Stimulated activated CD4-positive, alpha-beta T cell treated with anti-CD3 and anti-CD28 coated beads, Interleukin-4, amount 100 ng/mL, for 24 hours (primary cell): ENCODE measurements at regions not wholly inside any gene's neighbourhood (a gene's known extent, or its start where the extent isn't known, plus 50 kb on each side); places are given as distances from the start of the nearest gene placed in this dataset.
"Not testable (repeated sequence)": the region's sequence is repeated elsewhere in the genome, so short reads cannot be mapped to it uniquely, and the experiment has no call there.

Source experiments
- DNase-seq: peaks from one replicate; pipeline ENCODE4 v3.0.0-alpha.2; 2020

GRCh38 chr9:71632776-71633175 is 135.5 kb downstream of the CEMIP2 start:
- DNase-seq = no peak

GRCh38 chr9:71630377-71630995 is 137.8 kb downstream of the CEMIP2 start:
- no peak for DNase-seq

- no peak for DNase-seq
These were observed 138.6 kb downstream of the CEMIP2 start for GRCh38 chr9:71629578-71630215.

- no peak for DNase-seq
These were observed 140.1 kb downstream of the CEMIP2 start for GRCh38 chr9:71628247-71628646.

GRCh38 chr9:71627537-71627936 is 140.8 kb downstream of the CEMIP2 start:
- DNase-seq = no peak

GRCh38 chr9:71626395-71626794 is 141.9 kb downstream of the CEMIP2 start:
- DNase-seq = no peak

- DNase-seq = no peak
These were observed 143.6 kb downstream of the CEMIP2 start for GRCh38 chr9:71624728-71625127.

GRCh38 chr9:71620746-71621145 is 147.6 kb downstream of the CEMIP2 start:
- no peak for DNase-seq

- no peak for DNase-seq
These were observed 148.0 kb downstream of the CEMIP2 start for GRCh38 chr9:71620331-71620730.

- no peak for DNase-seq
These were observed 148.4 kb downstream of the CEMIP2 start for GRCh38 chr9:71619926-71620325.

GRCh38 chr9:71614409-71615010 is 153.8 kb downstream of the CEMIP2 start:
- no peak for DNase-seq

GRCh38 chr9:71612889-71613288 is 155.4 kb downstream of the CEMIP2 start:
- no peak for DNase-seq

GRCh38 chr9:71609448-71609830 is 158.9 kb downstream of the CEMIP2 start:
- no peak for DNase-seq

GRCh38 chr9:71608825-71609447 is 159.4 kb downstream of the CEMIP2 start:
- DNase-seq = no peak

GRCh38 chr9:71608021-71608420 is 160.3 kb downstream of the CEMIP2 start:
- DNase-seq = no peak

- no peak for DNase-seq
These were observed 160.8 kb downstream of the CEMIP2 start for GRCh38 chr9:71607461-71607881.

GRCh38 chr9:71604197-71605063 is 163.9 kb downstream of the CEMIP2 start:
- peak; percentile 83 for DNase-seq

GRCh38 chr9:71602652-71603051 is 165.7 kb downstream of the CEMIP2 start:
- DNase-seq = no peak

- not testable (repeated sequence) for DNase-seq
These were observed 172.6 kb downstream of the CEMIP2 start for GRCh38 chr9:71595762-71596161.

- no peak for DNase-seq
These were observed 173.8 kb downstream of the CEMIP2 start for GRCh38 chr9:71594541-71594940.

- no peak for DNase-seq
These were observed 175.9 kb downstream of the CEMIP2 start for GRCh38 chr9:71592400-71592799.

GRCh38 chr9:71590362-71590761 is 178.0 kb downstream of the CEMIP2 start:
- DNase-seq = no peak

- no peak for DNase-seq
These were observed 178.7 kb downstream of the CEMIP2 start for GRCh38 chr9:71589612-71590011.
